ENCODE measurements at regions not wholly inside any gene's neighbourhood (a gene's known extent, or its start where the extent isn't known, plus 50 kb on each side); places are given as distances from the start of the nearest gene placed in this dataset.
A peak's percentile ranks its signal among the peaks of the same experiment; 100 is the strongest.

- Histone ChIP-seq H3K9me3 (no peaks in the 10 kb centered on the region), H3K4me1 (no peaks in the 10 kb centered on the region), H3K27ac (no peak overlapping the region), H3K27me3 (peaks cover 0 to 4% (median 0%) of the 10 kb centered on the region in 3 donors), H3K36me3 (no peaks in the 10 kb centered on the region), H3K4me3 (no peak overlapping the region)
- DNase-seq: no peak
- ATAC-seq: no peak
- intact Hi-C loops (cut with DNase I; ENCODE audit: low total_unique reads) (no loop called here), in situ Hi-C loops (cut with MboI; ENCODE audit: low sequenced_read_pairs in 4 of 4) (no loop called here)
- TF ChIP-seq POLR2A (IDR thresholded peaks at IDR 0.05): no peak
- TF ChIP-seq, protein P1, sequence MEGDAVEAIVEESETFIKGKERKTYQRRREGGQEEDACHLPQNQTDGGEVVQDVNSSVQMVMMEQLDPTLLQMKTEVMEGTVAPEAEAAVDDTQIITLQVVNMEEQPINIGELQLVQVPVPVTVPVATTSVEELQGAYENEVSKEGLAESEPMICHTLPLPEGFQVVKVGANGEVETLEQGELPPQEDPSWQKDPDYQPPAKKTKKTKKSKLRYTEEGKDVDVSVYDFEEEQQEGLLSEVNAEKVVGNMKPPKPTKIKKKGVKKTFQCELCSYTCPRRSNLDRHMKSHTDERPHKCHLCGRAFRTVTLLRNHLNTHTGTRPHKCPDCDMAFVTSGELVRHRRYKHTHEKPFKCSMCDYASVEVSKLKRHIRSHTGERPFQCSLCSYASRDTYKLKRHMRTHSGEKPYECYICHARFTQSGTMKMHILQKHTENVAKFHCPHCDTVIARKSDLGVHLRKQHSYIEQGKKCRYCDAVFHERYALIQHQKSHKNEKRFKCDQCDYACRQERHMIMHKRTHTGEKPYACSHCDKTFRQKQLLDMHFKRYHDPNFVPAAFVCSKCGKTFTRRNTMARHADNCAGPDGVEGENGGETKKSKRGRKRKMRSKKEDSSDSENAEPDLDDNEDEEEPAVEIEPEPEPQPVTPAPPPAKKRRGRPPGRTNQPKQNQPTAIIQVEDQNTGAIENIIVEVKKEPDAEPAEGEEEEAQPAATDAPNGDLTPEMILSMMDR (IDR thresholded peaks at IDR 0.05 in 4 of 5, conservative IDR thresholded peaks at IDR 0.05 in 1 of 5): no peak
Measured at GRCh38 chr10:122767621-122768388, 68.2 kb upstream of the C10orf120 start.

GRCh38 chr10:122765412-122765811 is 65.8 kb upstream of the C10orf120 start:
- in situ Hi-C loops (cut with MboI; ENCODE audit: low sequenced_read_pairs in 4 of 4) (no loop called here), intact Hi-C loops (cut with DNase I; ENCODE audit: low total_unique reads) (no loop called here)
- H3K27me3 ChIP-seq: peaks cover 0 to 4% (median 0%) of the 10 kb centered on the region in 3 donors
- H3K36me3 ChIP-seq: no peaks in the 10 kb centered on the region
- TF ChIP-seq, protein P1 (IDR thresholded peaks at IDR 0.05 in 4 of 5, conservative IDR thresholded peaks at IDR 0.05 in 1 of 5): no peak
- no peak for TF ChIP-seq POLR2A (IDR thresholded peaks at IDR 0.05)
- no peaks in the 10 kb centered on the region for H3K9me3 ChIP-seq
- DNase-seq (no peak), ATAC-seq (no peak)
- no peak overlapping the region for H3K4me3 ChIP-seq
- H3K4me1 ChIP-seq: no peaks in the 10 kb centered on the region
- H3K27ac ChIP-seq: no peak overlapping the region

GRCh38 chr10:122756656-122757055 is 57.0 kb upstream of the C10orf120 start:
- H3K27me3 ChIP-seq: no peaks in the 10 kb centered on the region
- in situ Hi-C loops (cut with MboI; ENCODE audit: low sequenced_read_pairs in 4 of 4): no loop called here
- no peak for ATAC-seq
- TF ChIP-seq POLR2A (IDR thresholded peaks at IDR 0.05): no peak
- TF ChIP-seq, protein P1 (IDR thresholded peaks at IDR 0.05 in 4 of 5, conservative IDR thresholded peaks at IDR 0.05 in 1 of 5): no peak
- H3K4me1 ChIP-seq: no peaks in the 10 kb centered on the region
- no peaks in the 10 kb centered on the region for H3K36me3 ChIP-seq
- no peak overlapping the region for H3K27ac ChIP-seq
- peak overlapping the region in 1 of 4 donors; percentile 6 for H3K4me3 ChIP-seq
- H3K9me3 ChIP-seq: no peaks in the 10 kb centered on the region
- DNase-seq: no peak
- intact Hi-C loops (cut with DNase I; ENCODE audit: low total_unique reads): no loop called here

- H3K27ac ChIP-seq: no peak overlapping the region
- intact Hi-C loops (cut with DNase I; ENCODE audit: low total_unique reads) (no loop called here), in situ Hi-C loops (cut with MboI; ENCODE audit: low sequenced_read_pairs in 4 of 4) (no loop called here)
- TF ChIP-seq, protein P1 (IDR thresholded peaks at IDR 0.05 in 4 of 5, conservative IDR thresholded peaks at IDR 0.05 in 1 of 5): no peak
- TF ChIP-seq POLR2A (IDR thresholded peaks at IDR 0.05): no peak
- H3K36me3 ChIP-seq: no peaks in the 10 kb centered on the region
- H3K27me3 ChIP-seq: no peaks in the 10 kb centered on the region
- H3K4me3 ChIP-seq: no peak overlapping the region
- H3K4me1 ChIP-seq: no peaks in the 10 kb centered on the region
- ATAC-seq (no peak), DNase-seq (no peak)
- H3K9me3 ChIP-seq: no peaks in the 10 kb centered on the region
Measured at GRCh38 chr10:122754491-122755235, 55.0 kb upstream of the C10orf120 start.
